ENCODE measurements at regions not wholly inside any gene's neighbourhood (a gene's known extent, or its start where the extent isn't known, plus 50 kb on each side); places are given as distances from the start of the nearest gene placed in this dataset.

- in situ Hi-C loops (cut with HindIII; ENCODE audit: low pct_unique_long_range_greater_than_20kb, low sequenced_read_pairs), result no loop called here
- no peak for DNase-seq (ENCODE audit: low read depth in 1 of 2, low spot score in 1 of 2)
- no peak for TF ChIP-seq JUND (IDR thresholded peaks at IDR 0.05; ENCODE audit: low read depth)
Measured at GRCh38 chr14:66087231-66087630, 398.9 kb upstream of the CCDC196 start.

GRCh38 chr14:66088656-66089055, 397.5 kb upstream of the CCDC196 start:
- no peak for DNase-seq (ENCODE audit: low read depth in 1 of 2, low spot score in 1 of 2)
- TF ChIP-seq JUND (IDR thresholded peaks at IDR 0.05; ENCODE audit: low read depth), result no peak
- in situ Hi-C loops (cut with HindIII; ENCODE audit: low pct_unique_long_range_greater_than_20kb, low sequenced_read_pairs), result no loop called here

GRCh38 chr14:66092206-66092605, 394.0 kb upstream of the CCDC196 start:
- no peak for TF ChIP-seq JUND (IDR thresholded peaks at IDR 0.05; ENCODE audit: low read depth)
- DNase-seq (ENCODE audit: low read depth in 1 of 2, low spot score in 1 of 2), result no peak
- in situ Hi-C loops (cut with HindIII; ENCODE audit: low pct_unique_long_range_greater_than_20kb, low sequenced_read_pairs), result no loop called here

- in situ Hi-C loops (cut with HindIII; ENCODE audit: low pct_unique_long_range_greater_than_20kb, low sequenced_read_pairs), result no loop called here
- DNase-seq (ENCODE audit: low read depth in 1 of 2, low spot score in 1 of 2), result no peak
- no peak for TF ChIP-seq JUND (IDR thresholded peaks at IDR 0.05; ENCODE audit: low read depth)
Measured at GRCh38 chr14:66092748-66093147, 393.4 kb upstream of the CCDC196 start.

GRCh38 chr14:66094001-66094727, 392.0 kb upstream of the CCDC196 start:
- in situ Hi-C loops (cut with HindIII; ENCODE audit: low pct_unique_long_range_greater_than_20kb, low sequenced_read_pairs), result no loop called here
- no peak for TF ChIP-seq JUND (IDR thresholded peaks at IDR 0.05; ENCODE audit: low read depth)
- no peak for DNase-seq (ENCODE audit: low read depth in 1 of 2, low spot score in 1 of 2)

GRCh38 chr14:66099451-66099850, 386.7 kb upstream of the CCDC196 start:
- in situ Hi-C loops (cut with HindIII; ENCODE audit: low pct_unique_long_range_greater_than_20kb, low sequenced_read_pairs), result no loop called here
- TF ChIP-seq JUND (IDR thresholded peaks at IDR 0.05; ENCODE audit: low read depth), result no peak
- no peak for DNase-seq (ENCODE audit: low read depth in 1 of 2, low spot score in 1 of 2)

GRCh38 chr14:66099931-66100330, 386.2 kb upstream of the CCDC196 start:
- no peak for DNase-seq (ENCODE audit: low read depth in 1 of 2, low spot score in 1 of 2)
- in situ Hi-C loops (cut with HindIII; ENCODE audit: low pct_unique_long_range_greater_than_20kb, low sequenced_read_pairs), result no loop called here
- no peak for TF ChIP-seq JUND (IDR thresholded peaks at IDR 0.05; ENCODE audit: low read depth)

GRCh38 chr14:66101662-66102061, 384.5 kb upstream of the CCDC196 start:
- DNase-seq (ENCODE audit: low read depth in 1 of 2, low spot score in 1 of 2), result no peak
- in situ Hi-C loops (cut with HindIII; ENCODE audit: low pct_unique_long_range_greater_than_20kb, low sequenced_read_pairs), result no loop called here
- TF ChIP-seq JUND (IDR thresholded peaks at IDR 0.05; ENCODE audit: low read depth), result no peak

- in situ Hi-C loops (cut with HindIII; ENCODE audit: low pct_unique_long_range_greater_than_20kb, low sequenced_read_pairs), result no loop called here
- TF ChIP-seq JUND (IDR thresholded peaks at IDR 0.05; ENCODE audit: low read depth), result no peak
- DNase-seq (ENCODE audit: low read depth in 1 of 2, low spot score in 1 of 2), result no peak
Measured at GRCh38 chr14:66104486-66104885, 381.7 kb upstream of the CCDC196 start.

GRCh38 chr14:66105815-66106214, 380.4 kb upstream of the CCDC196 start:
- no peak for DNase-seq (ENCODE audit: low read depth in 1 of 2, low spot score in 1 of 2)
- in situ Hi-C loops (cut with HindIII; ENCODE audit: low pct_unique_long_range_greater_than_20kb, low sequenced_read_pairs), result no loop called here
- no peak for TF ChIP-seq JUND (IDR thresholded peaks at IDR 0.05; ENCODE audit: low read depth)

GRCh38 chr14:66109426-66109825, 376.7 kb upstream of the CCDC196 start:
- DNase-seq (ENCODE audit: low read depth in 1 of 2, low spot score in 1 of 2), result no peak
- in situ Hi-C loops (cut with HindIII; ENCODE audit: low pct_unique_long_range_greater_than_20kb, low sequenced_read_pairs), result no loop called here
- no peak for TF ChIP-seq JUND (IDR thresholded peaks at IDR 0.05; ENCODE audit: low read depth)

- peak in 1 of 2 experiments; percentile 30 for DNase-seq (ENCODE audit: low read depth in 1 of 2, low spot score in 1 of 2)
Measured at GRCh38 chr14:66111891-66112290, 374.3 kb upstream of the CCDC196 start.

GRCh38 chr14:66114071-66114470, 372.1 kb upstream of the CCDC196 start:
- in situ Hi-C loops (cut with HindIII; ENCODE audit: low pct_unique_long_range_greater_than_20kb, low sequenced_read_pairs), result no loop called here
- no peak for TF ChIP-seq JUND (IDR thresholded peaks at IDR 0.05; ENCODE audit: low read depth)
- no peak for DNase-seq (ENCODE audit: low read depth in 1 of 2, low spot score in 1 of 2)

More at GRCh38 chr14:66111891-66112290, 374.3 kb upstream of the CCDC196 start:
- no peak for TF ChIP-seq JUND (IDR thresholded peaks at IDR 0.05; ENCODE audit: low read depth)
- in situ Hi-C loops (cut with HindIII; ENCODE audit: low pct_unique_long_range_greater_than_20kb, low sequenced_read_pairs), result no loop called here
